Muscle of leg (tissue), 3 donors: ENCODE measurements at regions not wholly inside any gene's neighbourhood (a gene's known extent, or its start where the extent isn't known, plus 50 kb on each side); places are given as distances from the start of the nearest gene placed in this dataset.

ENCODE experiments used
- DNase-seq: peaks from one replicate; pipeline ENCODE4 v3.0.0; 2013
- H3K27ac ChIP-seq: one replicate; pipeline ENCODE4 v1.5.1; 2013; ENCODE audit warnings: mild to moderate bottlenecking, low read length, control low read depth
- H3K27me3 ChIP-seq: one replicate; pipeline ENCODE4 v1.6.1; 2013; ENCODE audit warnings: low read length; ENCODE audit not compliant: control insufficient read depth, insufficient read depth
- H3K36me3 ChIP-seq: one replicate; pipeline ENCODE4 v1.6.1; 2013; ENCODE audit warnings: low read length; ENCODE audit not compliant: control insufficient read depth, insufficient read depth
- H3K4me1 ChIP-seq: one replicate; pipeline ENCODE4 v1.6.1; 2013; ENCODE audit warnings: low read length; ENCODE audit not compliant: control insufficient read depth, insufficient read depth
- H3K4me3 ChIP-seq: one replicate; pipeline ENCODE4 v1.5.1; 2013; ENCODE audit warnings: low read length, control low read depth
- H3K9me3 ChIP-seq: replicated peaks from 2 replicates; pipeline ENCODE4 v1.6.1; 2013; ENCODE audit warnings: low read depth, low read length; ENCODE audit not compliant: control insufficient read depth
- WGBS: methylation state at CpG from one replicate; pipeline ENCODE4 v1.1.5; 2013; ENCODE audit warnings: missing lambda C conversion rate; ENCODE audit not compliant: insufficient coverage; 5-methylcytosine and 5-hydroxymethylcytosine counted together

DNA sequence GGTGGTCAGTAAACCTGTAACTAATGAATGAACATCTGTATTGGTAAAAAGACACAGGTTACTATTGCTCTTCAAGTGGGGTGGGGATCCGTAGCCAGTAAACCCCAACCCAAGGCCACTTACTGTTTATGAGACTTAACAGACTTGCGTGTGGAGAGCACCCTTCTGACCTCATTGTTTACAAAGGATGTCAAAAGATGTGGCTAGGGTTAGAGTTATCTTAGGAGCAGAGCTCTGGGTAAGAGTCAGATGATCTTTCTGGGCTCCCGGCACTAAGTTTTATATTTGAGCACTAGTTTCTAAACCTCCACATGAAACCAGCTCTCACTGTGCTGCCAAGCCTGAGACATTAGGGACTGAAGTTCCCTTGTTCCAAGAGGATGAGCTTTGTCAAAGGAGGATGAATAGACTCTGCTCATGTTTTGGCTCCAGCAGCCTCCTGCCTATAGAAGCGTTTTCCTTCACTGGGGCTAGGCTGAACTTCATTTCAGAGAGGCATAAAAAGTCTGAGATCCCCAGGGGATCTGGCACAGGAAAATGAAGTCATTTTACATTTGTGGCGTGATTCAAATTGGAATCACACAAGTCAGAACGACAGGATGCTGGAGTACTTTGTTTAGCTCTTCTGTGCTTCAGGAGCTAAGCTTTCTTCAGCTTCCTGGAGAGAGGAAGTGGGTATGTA lies 403.1 kb upstream of the TRIB2 start:
- no peaks in the 10 kb centered on the region for H3K36me3 ChIP-seq
- 17% methylated on average over 1 of the region's 6 CpGs for whole genome bisulfite sequencing
- no peaks in the 10 kb centered on the region for H3K9me3 ChIP-seq
- H3K4me3 ChIP-seq = no peak overlapping the region
- peak overlapping the region; percentile 84 for H3K27ac ChIP-seq
- peaks cover 10% of the 10 kb centered on the region for H3K4me1 ChIP-seq
- peak; percentile 86 for DNase-seq
- H3K27me3 ChIP-seq = no peaks in the 10 kb centered on the region

DNA sequence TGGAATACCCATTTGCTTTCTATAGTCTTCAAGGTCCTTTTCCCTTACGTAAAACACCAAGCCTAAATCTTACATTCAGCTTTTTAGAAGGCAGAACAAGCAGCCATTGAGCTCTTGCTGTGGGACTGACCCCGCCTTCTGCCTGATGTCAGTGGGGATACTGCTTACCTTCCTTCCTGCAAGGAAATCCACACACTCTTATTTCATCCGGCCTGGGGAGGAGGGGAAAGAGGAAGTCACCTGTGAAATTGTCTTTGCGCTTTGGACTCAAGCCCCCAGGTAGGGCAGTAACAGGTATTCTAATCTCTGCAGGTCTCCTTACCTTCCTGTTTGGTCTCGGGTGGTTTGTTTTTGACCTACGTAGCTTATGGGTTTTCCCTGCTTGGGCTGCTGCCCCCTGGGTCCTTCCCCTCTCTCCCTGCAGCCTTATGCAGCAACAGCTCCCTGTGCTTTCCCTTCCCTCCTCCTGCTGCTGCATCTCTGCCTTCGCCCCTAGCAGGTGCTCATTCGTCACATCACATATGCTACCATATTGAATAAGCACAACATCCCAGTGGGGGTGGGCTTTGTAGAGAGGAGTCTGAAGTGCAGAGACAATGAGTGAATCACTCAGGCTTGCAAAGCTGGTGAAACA lies 402.5 kb upstream of the TRIB2 start:
- 63% methylated on average over 2 of the region's 8 CpGs for WGBS
- Histone ChIP-seq H3K4me1 (peaks cover 10% of the 10 kb centered on the region), H3K4me3 (no peak overlapping the region), H3K36me3 (no peaks in the 10 kb centered on the region), H3K9me3 (no peaks in the 10 kb centered on the region), H3K27me3 (no peaks in the 10 kb centered on the region), H3K27ac (peak overlapping the region; percentile 84)
- no peak for DNase-seq

DNA sequence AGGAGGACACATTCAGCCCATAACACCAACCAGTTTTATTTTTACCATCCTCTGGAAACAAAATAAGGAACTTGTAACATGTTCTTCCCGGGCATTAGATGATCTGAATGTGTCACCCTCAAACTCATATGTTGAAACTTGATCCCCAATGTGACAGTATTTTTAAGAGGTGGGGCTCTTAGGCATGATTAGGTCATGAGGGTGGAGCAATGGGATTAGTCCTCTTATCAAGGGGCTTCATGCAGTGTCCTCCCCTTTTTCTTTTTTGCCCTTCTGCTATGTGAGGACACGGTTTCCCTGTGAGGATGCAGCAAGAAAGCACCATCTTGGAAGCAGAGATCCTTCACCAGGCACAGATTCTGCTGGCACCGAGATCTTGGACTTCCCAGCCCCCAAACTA lies 401.5 kb upstream of the TRIB2 start:
- Histone ChIP-seq H3K4me1 (peaks cover 10% of the 10 kb centered on the region), H3K36me3 (no peaks in the 10 kb centered on the region), H3K9me3 (no peaks in the 10 kb centered on the region), H3K4me3 (no peak overlapping the region), H3K27me3 (no peaks in the 10 kb centered on the region), H3K27ac (no peak overlapping the region)
- no peak for DNase-seq
- no CpG with 5 or more reads among the region's 3 CpGs for WGBS

DNA sequence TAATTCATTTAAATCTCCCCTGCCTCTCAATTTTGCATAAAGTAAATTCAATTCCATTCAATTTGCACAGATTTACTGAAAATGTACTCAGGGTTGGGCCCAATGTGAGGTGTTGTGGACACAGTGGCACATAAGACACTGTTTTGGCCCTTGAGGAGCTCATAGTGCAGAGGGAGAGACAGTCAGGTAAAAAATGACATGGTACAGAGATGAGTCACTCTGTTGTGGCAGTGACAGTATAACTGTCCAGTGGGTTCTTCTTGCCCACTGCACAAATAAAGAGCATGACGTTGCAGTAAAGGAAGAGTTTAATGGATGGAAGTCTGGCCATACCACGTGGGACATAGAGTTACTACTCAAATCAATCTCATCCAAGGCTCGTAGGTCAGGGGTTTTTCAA lies 400.3 kb upstream of the TRIB2 start:
- Histone ChIP-seq H3K27me3 (no peaks in the 10 kb centered on the region), H3K4me1 (peaks cover 18% of the 10 kb centered on the region), H3K36me3 (no peaks in the 10 kb centered on the region), H3K4me3 (no peak overlapping the region), H3K27ac (no peak overlapping the region), H3K9me3 (no peaks in the 10 kb centered on the region)
- no CpG with 5 or more reads among the region's 3 CpGs for WGBS
- DNase-seq = no peak

DNA sequence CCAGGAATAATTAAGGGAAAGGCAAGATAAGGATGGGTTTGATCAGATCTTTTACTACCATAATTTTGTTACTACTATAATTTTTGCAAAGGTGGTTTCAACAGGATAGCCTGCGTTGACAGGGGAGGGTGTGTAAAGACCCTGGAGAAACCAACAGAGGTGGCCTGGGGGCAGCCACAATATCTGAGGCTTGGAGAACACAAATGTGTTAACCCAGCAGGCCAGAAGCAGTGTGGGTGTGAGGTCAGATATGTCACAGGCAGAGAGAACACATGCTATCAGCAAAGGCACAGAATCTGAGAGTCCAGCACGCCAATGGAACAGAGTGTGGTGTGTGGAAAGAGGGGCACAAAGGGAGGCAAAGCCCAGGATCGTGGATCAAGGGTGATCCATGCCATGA lies 399.4 kb upstream of the TRIB2 start:
- no peaks in the 10 kb centered on the region for H3K36me3 ChIP-seq
- peaks cover 18% of the 10 kb centered on the region for H3K4me1 ChIP-seq
- 100% methylated on average over 1 of the region's 3 CpGs for WGBS
- H3K9me3 ChIP-seq = no peaks in the 10 kb centered on the region
- DNase-seq = no peak
- no peak overlapping the region for H3K4me3 ChIP-seq
- H3K27ac ChIP-seq = no peak overlapping the region
- H3K27me3 ChIP-seq = no peaks in the 10 kb centered on the region

DNA sequence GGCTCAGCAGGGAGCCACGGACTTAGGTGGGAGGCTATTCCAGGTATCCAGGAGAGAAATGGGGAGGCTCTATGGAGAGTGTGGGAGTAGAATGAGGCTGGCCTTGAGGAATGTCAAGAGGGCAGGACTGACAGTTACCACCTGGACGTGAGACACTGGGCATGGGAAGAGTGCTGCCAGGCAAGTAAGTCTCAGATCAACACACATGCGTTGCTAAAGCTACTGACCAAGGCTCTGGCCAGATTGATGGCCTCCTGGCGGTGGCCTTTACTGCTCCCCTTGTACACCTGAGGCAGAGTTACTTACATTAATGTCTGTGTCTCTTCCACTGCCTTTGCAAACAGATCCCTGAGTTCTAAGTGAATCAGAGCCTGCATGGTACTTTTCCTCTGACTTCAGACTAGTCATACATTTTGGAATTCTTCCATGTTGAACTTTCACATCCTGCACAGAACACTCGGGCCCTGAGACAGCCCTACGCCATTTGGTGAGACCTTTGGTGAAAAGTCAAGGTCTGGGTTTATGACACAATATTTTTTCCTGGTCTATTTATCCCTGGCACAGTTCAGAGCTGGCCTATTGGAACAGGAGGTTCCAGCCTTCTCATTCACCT lies 398.8 kb upstream of the TRIB2 start:
- peaks cover 18% of the 10 kb centered on the region for H3K4me1 ChIP-seq
- peak; percentile 31 for DNase-seq

DNA sequence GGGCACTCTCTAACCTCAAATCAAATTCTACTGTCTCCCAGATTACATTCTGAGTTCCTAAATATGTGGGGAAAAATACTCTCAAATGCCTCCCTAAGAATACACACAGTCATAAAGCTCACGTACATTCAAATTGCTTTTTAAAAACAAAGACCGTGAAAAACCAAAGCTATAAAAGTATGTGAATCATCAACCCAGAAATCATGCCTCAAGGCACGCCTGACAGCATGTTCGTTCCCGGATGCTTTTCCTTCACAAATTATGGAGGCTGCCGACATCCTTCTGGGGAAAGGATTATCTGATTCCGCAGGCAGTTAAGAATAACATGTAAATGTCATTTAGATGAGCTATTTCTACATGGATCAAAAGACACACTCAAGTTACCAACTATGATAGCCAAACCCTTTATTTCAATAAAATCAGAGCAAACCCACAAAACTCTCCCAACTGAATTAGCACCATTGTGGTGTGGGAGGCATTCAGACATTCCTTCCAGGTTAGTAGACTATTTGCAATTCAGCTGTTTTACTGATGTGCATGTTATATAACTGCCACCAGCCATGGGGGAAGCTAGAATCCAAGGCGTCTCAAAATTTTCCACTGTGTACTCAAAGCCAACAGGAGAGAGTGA lies 398.2 kb upstream of the TRIB2 start:
- Histone ChIP-seq H3K27ac (no peak overlapping the region), H3K4me1 (peaks cover 18% of the 10 kb centered on the region), H3K4me3 (no peak overlapping the region), H3K27me3 (no peaks in the 10 kb centered on the region), H3K9me3 (no peaks in the 10 kb centered on the region), H3K36me3 (no peaks in the 10 kb centered on the region)
- no CpG with 5 or more reads among the region's 8 CpGs for WGBS
- DNase-seq = peak; percentile 77

More for the DNA sequence above, 398.8 kb upstream of the TRIB2 start:
- Histone ChIP-seq H3K9me3 (no peaks in the 10 kb centered on the region), H3K36me3 (no peaks in the 10 kb centered on the region), H3K27me3 (no peaks in the 10 kb centered on the region), H3K4me3 (no peak overlapping the region), H3K27ac (no peak overlapping the region)
- WGBS = 94% methylated on average over 4 of the region's 6 CpGs

DNA sequence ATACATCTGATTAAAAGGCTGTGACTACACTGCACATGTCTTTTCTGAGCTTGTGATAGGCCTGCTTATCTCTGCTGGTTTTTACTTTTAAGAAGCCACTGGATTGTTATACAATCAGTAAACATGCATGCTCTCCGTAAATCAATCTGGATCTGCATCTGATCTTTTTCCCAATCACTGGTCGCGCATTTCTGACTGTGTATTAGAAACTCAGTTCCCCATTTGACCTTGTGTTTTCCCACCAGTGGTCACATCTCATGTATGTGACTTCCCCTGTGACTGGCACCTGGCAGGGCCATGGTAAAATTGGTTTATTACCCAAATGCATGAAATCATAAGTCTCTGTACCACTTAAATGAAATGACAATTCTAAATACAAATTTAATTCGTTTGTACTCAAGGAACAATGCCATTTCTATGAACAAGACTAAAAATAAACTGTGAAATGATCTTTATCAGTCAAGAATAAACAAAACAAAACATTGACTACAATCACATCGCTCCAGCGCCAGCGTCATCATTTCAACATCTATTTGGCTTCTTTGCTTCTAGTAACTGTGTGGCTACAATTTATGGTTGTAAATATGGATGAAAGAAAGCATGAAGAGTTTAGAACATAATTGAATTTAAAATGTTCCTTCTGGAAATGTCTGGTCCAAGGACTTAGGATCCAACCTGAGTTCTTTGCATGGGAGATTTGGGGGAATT lies 396.6 kb upstream of the TRIB2 start:
- Histone ChIP-seq H3K27me3 (no peaks in the 10 kb centered on the region), H3K4me1 (peaks cover 8% of the 10 kb centered on the region), H3K4me3 (no peak overlapping the region), H3K36me3 (no peaks in the 10 kb centered on the region), H3K27ac (no peak overlapping the region), H3K9me3 (no peaks in the 10 kb centered on the region)
- WGBS = 100% methylated on average over 1 of the region's 7 CpGs
- peak; percentile 40 for DNase-seq

DNA sequence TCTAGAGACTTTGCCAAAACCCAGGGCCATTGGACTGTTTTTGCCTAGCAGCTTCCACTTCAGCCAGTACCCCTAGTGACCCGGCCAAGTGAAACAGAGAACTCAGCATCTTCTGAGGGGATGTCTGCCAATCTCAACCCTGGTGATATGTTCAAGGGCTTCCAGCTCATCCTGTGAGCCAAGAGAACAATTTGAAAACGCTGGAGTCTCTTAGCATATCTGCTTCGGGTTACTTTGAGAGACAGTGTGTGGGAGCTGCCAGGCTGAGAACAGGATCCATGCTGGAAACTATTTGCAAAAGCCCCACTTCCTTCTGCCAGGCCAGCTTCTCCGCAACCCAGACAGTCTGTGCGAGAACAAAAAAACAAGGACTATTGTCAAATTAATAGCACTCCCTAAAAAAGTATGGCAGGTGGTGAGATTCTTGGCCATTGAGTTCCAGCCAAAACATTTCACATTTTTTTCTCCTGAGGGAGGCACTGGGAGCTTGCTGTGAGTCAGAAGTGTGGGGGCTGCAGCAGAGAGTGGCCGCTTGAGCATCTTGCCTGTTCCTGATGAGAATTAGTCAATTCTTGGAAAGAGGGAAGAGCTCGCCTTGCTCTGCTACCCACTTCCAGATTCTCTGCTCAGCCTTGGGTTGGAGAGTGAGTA lies 395.6 kb upstream of the TRIB2 start:
- Histone ChIP-seq H3K4me3 (no peak overlapping the region), H3K9me3 (no peaks in the 10 kb centered on the region), H3K27me3 (no peaks in the 10 kb centered on the region), H3K4me1 (peaks cover 8% of the 10 kb centered on the region), H3K27ac (peak overlapping the region; percentile 77), H3K36me3 (no peaks in the 10 kb centered on the region)
- peak; percentile 89 for DNase-seq
- WGBS = 25% methylated on average over 1 of the region's 7 CpGs
